ENCODE measurements at regions not wholly inside any gene's neighbourhood (a gene's known extent, or its start where the extent isn't known, plus 50 kb on each side); places are given as distances from the start of the nearest gene placed in this dataset.

GRCh38 chr16:62869837-62870236 lies 833.6 kb upstream of the CDH8 start:
- no peaks in the 10 kb centered on the region for H3K27me3 Mint-ChIP-seq (ENCODE audit: low read depth)
- H3K27ac Mint-ChIP-seq = no peak overlapping the region
- no peak for DNase-seq (ENCODE audit: low spot score in 2 of 2, unreplicated experiment in 2 of 2)
- H3K36me3 Mint-ChIP-seq = no peaks in the 10 kb centered on the region
- H3K4me1 Mint-ChIP-seq = no peaks in the 10 kb centered on the region
- no peak for TF ChIP-seq CTCF (IDR thresholded peaks at IDR 0.05; ENCODE audit: unreplicated experiment)
- H3K4me3 Mint-ChIP-seq = no peak overlapping the region
- H3K9me3 Mint-ChIP-seq = peaks cover 8% of the 10 kb centered on the region

GRCh38 chr16:62863139-62863538 lies 826.9 kb upstream of the CDH8 start:
- TF ChIP-seq CTCF (IDR thresholded peaks at IDR 0.05; ENCODE audit: unreplicated experiment) = no peak
- Mint-ChIP-seq H3K27me3 (ENCODE audit: low read depth) (no peaks in the 10 kb centered on the region), H3K27ac (no peak overlapping the region), H3K4me1 (no peaks in the 10 kb centered on the region), H3K4me3 (no peak overlapping the region), H3K9me3 (peaks cover 8% of the 10 kb centered on the region), H3K36me3 (no peaks in the 10 kb centered on the region)
- DNase-seq (ENCODE audit: low spot score in 2 of 2, unreplicated experiment in 2 of 2) = no peak

GRCh38 chr16:62853887-62854286 lies 817.6 kb upstream of the CDH8 start:
- H3K27ac Mint-ChIP-seq = no peak overlapping the region
- H3K27me3 Mint-ChIP-seq (ENCODE audit: low read depth) = no peaks in the 10 kb centered on the region
- no peak for TF ChIP-seq CTCF (IDR thresholded peaks at IDR 0.05; ENCODE audit: unreplicated experiment)
- H3K9me3 Mint-ChIP-seq = no peaks in the 10 kb centered on the region
- no peak overlapping the region for H3K4me3 Mint-ChIP-seq
- peaks cover 2% of the 10 kb centered on the region for H3K4me1 Mint-ChIP-seq
- DNase-seq (ENCODE audit: low spot score in 2 of 2, unreplicated experiment in 2 of 2) = no peak
- H3K36me3 Mint-ChIP-seq = no peaks in the 10 kb centered on the region

- Mint-ChIP-seq H3K9me3 (peaks cover 11% of the 10 kb centered on the region), H3K36me3 (no peaks in the 10 kb centered on the region), H3K4me3 (no peak overlapping the region), H3K4me1 (no peaks in the 10 kb centered on the region), H3K27ac (no peak overlapping the region), H3K27me3 (ENCODE audit: low read depth) (no peaks in the 10 kb centered on the region)
- DNase-seq (ENCODE audit: low spot score in 2 of 2, unreplicated experiment in 2 of 2) = no peak
- TF ChIP-seq CTCF (IDR thresholded peaks at IDR 0.05; ENCODE audit: unreplicated experiment) = no peak
Measured at GRCh38 chr16:62846399-62847057, 810.3 kb upstream of the CDH8 start.

GRCh38 chr16:62832214-62832613 lies 796.0 kb upstream of the CDH8 start:
- no peak overlapping the region for H3K27ac Mint-ChIP-seq
- H3K36me3 Mint-ChIP-seq = no peaks in the 10 kb centered on the region
- peaks cover 3% of the 10 kb centered on the region for H3K4me1 Mint-ChIP-seq
- no peak for DNase-seq (ENCODE audit: low spot score in 2 of 2, unreplicated experiment in 2 of 2)
- H3K4me3 Mint-ChIP-seq = no peak overlapping the region
- H3K9me3 Mint-ChIP-seq = no peaks in the 10 kb centered on the region
- H3K27me3 Mint-ChIP-seq (ENCODE audit: low read depth) = no peaks in the 10 kb centered on the region
- TF ChIP-seq CTCF (IDR thresholded peaks at IDR 0.05; ENCODE audit: unreplicated experiment) = no peak

All from mesothelial cell of epicardium (in vitro differentiated cells).